AML-193 (cell line): ENCODE measurements at regions not wholly inside any gene's neighbourhood (a gene's known extent, or its start where the extent isn't known, plus 50 kb on each side); places are given as distances from the start of the nearest gene placed in this dataset.

Source experiments
- DNase-seq, 2 experiments: peaks; one replicate each; lab custom pipeline; 2025; lab: John Stamatoyannopoulos, UW

DNA sequence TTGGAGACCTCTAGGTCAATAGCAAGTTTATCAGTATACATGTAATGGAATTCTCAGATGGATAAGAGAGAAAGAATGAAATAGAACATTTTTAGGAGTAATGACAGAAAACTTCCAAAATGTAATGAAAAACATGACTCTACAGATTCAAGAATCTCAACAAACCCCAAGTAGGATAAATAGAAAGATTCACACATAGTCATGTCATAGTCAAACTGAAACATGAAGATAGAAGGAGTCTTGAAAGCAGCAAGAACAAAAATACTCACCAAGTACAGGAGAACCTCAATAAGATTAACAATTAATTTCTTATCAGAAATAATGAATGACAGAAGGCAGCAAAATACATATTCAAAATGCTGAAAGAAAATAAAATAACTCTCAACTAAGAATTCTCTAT is 164.5 kb downstream of the SPATA31D1 start:
- DNase-seq: no peak

GRCh38 chr9:82154573-82154972 is 166.0 kb downstream of the SPATA31D1 start:
- no peak for DNase-seq

DNA sequence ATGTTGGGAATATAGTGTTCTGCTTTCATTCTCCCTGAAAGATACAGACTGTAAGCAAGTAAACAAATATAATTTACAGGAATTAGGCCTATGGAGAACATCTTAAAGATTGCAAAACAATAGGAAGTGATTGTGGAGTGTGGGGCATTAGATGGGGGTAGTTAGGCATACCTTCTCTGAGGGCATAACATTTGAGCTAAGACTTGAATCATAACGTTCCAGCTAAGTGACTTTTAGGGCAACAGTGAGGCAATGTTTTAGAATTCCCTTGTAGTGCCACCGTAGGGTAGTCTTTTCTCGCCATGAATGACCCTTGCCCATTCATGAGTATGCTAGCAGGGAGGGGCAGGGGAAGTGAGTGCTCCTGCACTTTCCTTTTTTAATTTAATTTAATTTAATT is 173.3 kb downstream of the SPATA31D1 start:
- DNase-seq: no peak

DNA sequence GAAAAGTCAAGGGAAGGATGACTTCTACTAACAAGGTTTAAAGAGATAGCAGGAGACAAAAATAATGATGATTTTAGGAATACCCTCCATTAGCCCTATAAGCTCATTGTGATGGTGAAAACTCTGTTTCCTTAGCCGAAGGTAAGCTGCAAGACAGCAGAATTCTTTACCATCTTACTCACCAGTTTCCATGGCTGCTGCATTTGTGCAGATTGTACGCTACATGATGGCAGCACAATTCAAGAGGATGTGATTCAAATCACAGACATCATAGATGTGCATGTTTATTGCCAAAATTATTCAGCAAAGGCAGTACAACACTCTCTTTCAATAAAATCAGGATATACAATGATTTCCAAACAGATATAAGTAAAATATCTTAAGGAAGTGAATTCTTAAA is 175.6 kb downstream of the SPATA31D1 start:
- DNase-seq: no peak

GRCh38 chr9:82167296-82167695 is 178.7 kb downstream of the SPATA31D1 start:
- DNase-seq: no peak

DNA sequence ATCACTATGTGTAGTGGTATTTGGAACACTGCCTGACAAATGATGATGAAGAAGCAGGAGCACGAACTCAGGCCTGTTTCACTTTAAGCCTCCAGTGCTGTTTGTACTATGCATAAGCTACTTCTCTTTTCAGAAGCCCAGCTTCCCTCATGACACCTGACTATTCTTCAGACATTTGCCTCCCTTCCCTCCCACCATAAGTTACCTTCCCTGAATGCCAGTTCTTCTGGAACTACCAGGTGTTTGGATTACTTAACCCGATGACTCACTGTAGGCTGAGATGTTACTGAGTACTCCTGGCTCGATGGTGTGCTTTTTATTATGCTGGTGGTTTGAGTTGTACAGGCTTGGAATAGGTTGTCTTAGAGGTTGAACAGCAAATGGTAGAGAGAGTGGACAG is 180.0 kb downstream of the SPATA31D1 start:
- no peak for DNase-seq

DNA sequence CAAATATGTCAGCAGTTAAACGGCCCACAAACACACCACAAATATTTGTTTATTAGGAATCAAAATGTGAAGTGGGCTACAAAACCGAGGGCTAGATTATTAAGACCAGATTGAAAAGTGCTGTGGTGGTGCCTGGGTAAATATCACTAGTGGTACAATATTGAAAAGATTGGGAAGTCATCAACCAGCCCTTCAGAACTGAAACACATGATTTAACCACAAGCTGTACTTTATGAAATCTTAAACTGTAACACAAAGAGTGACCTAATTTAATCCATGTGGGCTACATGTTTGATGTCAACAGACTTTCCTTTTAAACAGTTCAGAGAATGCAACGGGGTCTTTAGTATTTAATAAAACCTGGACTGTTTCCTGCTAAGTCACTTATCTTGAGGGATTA is 182.3 kb downstream of the SPATA31D1 start:
- DNase-seq: no peak

- DNase-seq: no peak
Observed at GRCh38 chr9:82171271-82171670, 182.7 kb downstream of the SPATA31D1 start.

GRCh38 chr9:82180711-82181110 is 192.1 kb downstream of the SPATA31D1 start:
- DNase-seq: no peak

GRCh38 chr9:82183181-82183860 is 194.7 kb downstream of the SPATA31D1 start:
- DNase-seq: no peak

GRCh38 chr9:82184524-82184923 is 196.0 kb downstream of the SPATA31D1 start:
- DNase-seq: no peak

DNA sequence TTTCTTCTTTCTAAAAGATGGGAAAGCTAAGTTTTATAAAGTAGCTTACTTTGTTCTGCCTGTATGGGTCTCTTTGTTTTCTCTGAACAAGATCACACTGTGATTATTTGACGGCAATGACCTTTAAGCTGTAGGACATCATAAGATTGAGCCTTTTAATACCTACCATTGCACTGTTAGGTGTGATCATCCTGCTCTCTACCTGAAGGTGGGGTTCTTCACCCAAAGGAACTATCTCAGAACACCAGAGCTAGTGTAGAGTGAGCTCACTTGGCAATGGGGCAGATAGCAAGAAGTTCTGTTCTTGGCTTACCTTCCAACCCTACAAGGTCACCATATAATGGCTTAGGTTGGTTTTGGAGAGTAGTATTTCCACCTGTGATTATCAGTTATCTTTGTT is 200.2 kb downstream of the SPATA31D1 start:
- DNase-seq: no peak

DNA sequence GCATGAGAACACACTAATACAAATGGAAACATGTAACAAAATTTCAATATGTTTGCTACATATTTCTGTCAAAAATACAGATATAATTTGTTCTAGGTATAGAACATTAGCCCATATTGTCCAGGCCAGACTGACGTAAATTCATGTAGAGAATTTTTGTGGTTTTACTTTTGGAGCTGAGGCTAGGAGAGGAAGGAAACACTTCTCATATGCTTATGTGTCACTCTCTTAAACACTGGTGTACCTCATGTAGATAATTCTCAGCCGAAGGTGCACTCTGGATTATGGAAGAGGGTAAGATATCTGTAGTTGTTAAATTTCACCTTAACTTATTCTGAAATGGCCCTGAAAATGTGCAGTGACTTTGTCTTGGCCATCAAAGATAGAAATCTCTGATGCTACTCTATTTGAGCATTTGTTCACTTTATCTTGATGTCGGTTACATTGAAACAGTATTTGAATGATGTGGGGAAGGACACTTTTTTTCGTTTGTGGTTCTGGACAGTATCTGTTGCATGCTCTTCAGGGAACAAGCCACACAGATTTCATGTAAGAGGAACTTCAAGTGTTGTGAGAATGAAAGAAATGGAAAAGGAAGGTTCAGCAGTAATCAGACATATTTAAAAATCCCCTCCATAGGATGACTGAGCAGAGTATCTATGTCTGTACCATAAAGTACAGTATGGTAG is 202.7 kb downstream of the SPATA31D1 start:
- no peak for DNase-seq

- DNase-seq: no peak
Observed at GRCh38 chr9:82192211-82192610, 203.6 kb downstream of the SPATA31D1 start.

GRCh38 chr9:82196622-82197441 is 208.3 kb downstream of the SPATA31D1 start:
- no peak for DNase-seq

DNA sequence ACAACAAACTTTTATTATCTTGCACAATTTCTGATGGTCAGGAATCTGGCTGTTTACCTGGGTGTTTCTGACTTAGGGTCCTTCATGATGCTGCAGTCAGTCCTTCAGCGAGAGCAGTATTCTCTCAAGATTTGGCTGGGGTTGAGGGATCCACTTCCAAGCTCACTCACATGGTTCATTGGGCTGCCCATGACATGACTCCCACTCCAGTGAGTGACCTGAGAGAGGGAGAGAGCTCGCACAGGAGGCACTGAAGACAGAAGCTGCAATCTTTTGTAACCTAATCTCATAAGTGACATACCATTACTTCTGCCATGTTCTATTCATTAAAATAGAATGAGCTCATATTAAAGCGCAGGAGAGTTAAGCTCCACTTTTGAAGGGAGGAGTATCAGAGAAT is 212.6 kb downstream of the SPATA31D1 start:
- DNase-seq: no peak

GRCh38 chr9:82202808-82203207 is 214.2 kb downstream of the SPATA31D1 start:
- no peak for DNase-seq

DNA sequence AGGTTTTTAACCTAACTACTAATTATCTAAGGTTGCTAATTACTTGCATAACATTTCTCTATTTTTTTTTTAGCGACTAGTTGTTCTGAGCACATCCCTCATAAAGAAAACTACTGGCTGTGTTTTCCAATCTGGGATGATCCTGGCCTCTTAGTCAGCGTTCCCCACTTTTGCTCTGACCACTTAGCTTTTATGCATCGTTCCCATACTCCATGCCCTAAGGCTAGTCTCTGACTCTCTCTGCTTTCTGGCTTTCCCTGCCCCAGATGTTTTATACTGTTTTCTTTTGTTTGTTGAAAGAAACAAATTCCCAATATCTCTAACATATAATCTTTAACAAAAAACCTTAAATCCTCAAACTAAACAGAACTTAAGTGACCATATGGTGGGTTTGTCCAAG is 217.9 kb downstream of the SPATA31D1 start:
- DNase-seq: no peak

- DNase-seq: no peak
Observed at GRCh38 chr9:82206946-82207345, 218.4 kb downstream of the SPATA31D1 start.

DNA sequence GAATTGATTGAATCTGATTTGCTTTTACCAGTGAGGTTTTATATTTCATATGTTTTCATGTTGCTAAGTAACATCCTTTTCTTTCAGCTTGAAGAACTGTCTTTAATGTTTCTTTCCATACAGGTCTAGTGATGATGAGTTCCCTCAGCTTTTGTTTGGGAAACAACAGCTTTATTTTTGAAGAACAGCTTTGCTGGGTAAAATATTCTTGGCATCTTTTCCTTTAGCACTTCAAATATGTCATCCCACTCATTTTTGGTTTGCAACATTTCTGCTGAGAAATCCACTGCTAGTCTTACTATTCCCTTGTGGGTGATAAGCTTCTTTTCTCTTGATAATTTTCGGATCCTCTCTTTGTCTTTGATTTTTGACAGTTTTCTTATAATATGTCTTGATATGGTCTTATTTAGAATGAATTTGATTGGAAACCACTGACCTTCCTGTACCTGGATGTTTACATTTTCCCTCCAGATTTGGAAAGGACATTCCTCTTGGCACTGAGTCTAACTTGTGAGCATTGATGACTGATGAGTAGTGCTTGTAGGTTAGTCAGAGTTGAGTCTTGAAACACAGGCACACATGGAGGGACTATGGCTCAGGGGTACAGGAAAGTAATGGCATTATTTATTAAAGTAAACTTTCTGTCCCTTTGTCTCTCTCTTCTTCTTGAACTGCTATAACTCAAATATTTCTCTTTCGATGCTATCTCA is 220.3 kb downstream of the SPATA31D1 start:
- DNase-seq: no peak

- no peak for DNase-seq
Observed at GRCh38 chr9:82209797-82210470, 221.4 kb downstream of the SPATA31D1 start.

DNA sequence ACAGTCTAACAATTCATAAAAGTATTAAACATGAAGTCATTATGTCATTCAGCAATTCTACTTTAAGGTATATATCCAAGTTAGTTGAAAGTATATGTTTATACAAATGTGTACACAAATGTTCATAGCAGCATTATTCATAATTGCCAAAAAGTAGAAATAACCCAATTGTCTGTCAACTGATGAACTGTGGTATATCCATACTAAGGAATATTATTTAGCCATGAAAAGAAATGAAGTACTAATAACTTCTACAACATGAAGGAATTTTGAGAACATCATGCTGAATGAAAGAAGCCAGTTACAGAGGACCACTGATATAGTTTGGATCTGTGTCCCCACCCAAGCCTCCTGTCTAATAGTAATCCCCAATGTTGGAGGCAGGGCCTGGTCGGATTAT is 224.3 kb downstream of the SPATA31D1 start:
- DNase-seq: no peak
